Liver (tissue), 8 donors: ENCODE measurements at regions not wholly inside any gene's neighbourhood (a gene's known extent, or its start where the extent isn't known, plus 50 kb on each side); places are given as distances from the start of the nearest gene placed in this dataset.
A peak's percentile ranks its signal among the peaks of the same experiment; 100 is the strongest.

Experiments used
- DNase-seq: peaks from one replicate; pipeline ENCODE4 v3.0.0-alpha.2; 2017; ENCODE audit warnings: low spot score
- H3K27ac ChIP-seq, 2 donors: one replicate each; pipeline ENCODE4 v1.7.0; 2013; ENCODE audit warnings: inconsistent platforms in 2 of 2, low read length in 2 of 2, control low read depth in 1 of 2, low read depth in 1 of 2, mild to moderate bottlenecking in 1 of 2
- H3K27me3 ChIP-seq, 4 donors: one replicate each; pipeline versions ENCODE4 v1.6.1 to v1.7.0; 2013; ENCODE audit warnings: low read length in 3 of 4, inconsistent platforms in 1 of 4, mild to moderate bottlenecking in 1 of 4, moderate library complexity in 1 of 4; ENCODE audit not compliant: control insufficient read depth in 4 of 4, insufficient read depth in 4 of 4
- H3K36me3 ChIP-seq, 4 donors: one replicate each; pipeline versions ENCODE4 v1.6.1 to v1.7.0; 2013; ENCODE audit warnings: low read length in 3 of 4, mild to moderate bottlenecking in 3 of 4, low read depth in 1 of 4, moderate library complexity in 1 of 4; ENCODE audit not compliant: control insufficient read depth in 4 of 4, insufficient read depth in 3 of 4
- H3K4me1 ChIP-seq, 4 donors: one replicate each; pipeline versions ENCODE4 v1.6.1 to v1.7.0; 2013; ENCODE audit warnings: low read length in 3 of 4, mild to moderate bottlenecking in 3 of 4, moderate library complexity in 1 of 4; ENCODE audit not compliant: control insufficient read depth in 4 of 4, insufficient read depth in 4 of 4
- H3K4me3 ChIP-seq, 3 donors: one replicate each; pipeline versions ENCODE4 v1.6.1 to v1.7.0; 2013; ENCODE audit warnings: low read length in 3 of 3, control low read depth in 1 of 3, low read depth in 1 of 3, mild to moderate bottlenecking in 1 of 3
- H3K9ac ChIP-seq, 2 donors: one replicate each; pipeline ENCODE4 v1.7.0; 2013; ENCODE audit warnings: low read length in 2 of 2, mild to moderate bottlenecking in 2 of 2, moderate library complexity in 2 of 2, control low read depth in 1 of 2, low read depth in 1 of 2
- H3K9me3 ChIP-seq, 4 donors: one replicate each; pipeline versions ENCODE4 v1.6.1 to v1.7.0; 2013; ENCODE audit warnings: low read length in 3 of 4; ENCODE audit not compliant: control insufficient read depth in 4 of 4
- EGR1 ChIP-seq, 2 donors: IDR thresholded peaks; 2 replicates each; pipeline ENCODE4 v1.6.1; 2016 to 2018; ENCODE audit warnings: antibody characterized with exemption in 2 of 2, low read depth in 2 of 2
- FOXA1 ChIP-seq: IDR thresholded peaks from 2 replicates; pipeline ENCODE4 v1.6.1; 2016; ENCODE audit warnings: antibody characterized with exemption
- FOXA2 ChIP-seq: IDR thresholded peaks from 2 replicates; pipeline ENCODE4 v1.6.1; 2016; ENCODE audit warnings: antibody characterized with exemption
- GABPA ChIP-seq, 2 donors: IDR thresholded peaks in 1 of 2; conservative IDR thresholded peaks in 1 of 2; 2 replicates each; pipeline ENCODE4 v1.6.1; 2016; ENCODE audit warnings: antibody characterized with exemption in 2 of 2, mild to moderate bottlenecking in 1 of 2, moderate library complexity in 1 of 2
- HNF4A ChIP-seq, 2 donors: conservative IDR thresholded peaks; 2 replicates each; pipeline ENCODE4 v1.6.1; 2016; ENCODE audit warnings: antibody characterized with exemption in 2 of 2, mild to moderate bottlenecking in 2 of 2
- HNF4G ChIP-seq: IDR thresholded peaks from 2 replicates; pipeline ENCODE4 v1.6.1; 2016; ENCODE audit warnings: antibody characterized with exemption
- JUND ChIP-seq, 2 donors: IDR thresholded peaks; 2 replicates each; pipeline ENCODE4 v1.6.1; 2016; ENCODE audit warnings: antibody characterized with exemption in 2 of 2
- NR2F2 ChIP-seq: IDR thresholded peaks from 2 replicates; pipeline ENCODE4 v1.6.1; 2016; ENCODE audit warnings: antibody characterized with exemption
- RAD21 ChIP-seq, 2 donors: IDR thresholded peaks; 2 replicates each; pipeline ENCODE4 v1.6.1; 2016; ENCODE audit warnings: antibody characterized with exemption in 2 of 2, mild to moderate bottlenecking in 2 of 2
- RXRA ChIP-seq, 2 donors: IDR thresholded peaks; 2 replicates each; pipeline ENCODE4 v1.6.1; 2017 to 2018; ENCODE audit warnings: antibody characterized with exemption in 2 of 2, mild to moderate bottlenecking in 1 of 2
- SP1 ChIP-seq: IDR thresholded peaks from 2 replicates; pipeline ENCODE4 v1.6.1; 2018; ENCODE audit warnings: antibody characterized with exemption, mild to moderate bottlenecking
- TAF1 ChIP-seq: conservative IDR thresholded peaks from 2 replicates; pipeline ENCODE4 v1.6.1; 2016; ENCODE audit warnings: antibody characterized with exemption, mild to moderate bottlenecking
- YY1 ChIP-seq: IDR thresholded peaks from 2 replicates; pipeline ENCODE4 v1.6.1; 2016; ENCODE audit warnings: antibody characterized with exemption, mild to moderate bottlenecking
- ZBTB33 ChIP-seq: IDR thresholded peaks from 2 replicates; pipeline ENCODE4 v1.6.1; 2016; ENCODE audit warnings: antibody characterized with exemption
- WGBS: extraction: QIAGEN DNeasy Blood & Tissue Kit; methylation state at CpG from one replicate; pipeline ENCODE4 v1.1.7; 2013; 5-methylcytosine and 5-hydroxymethylcytosine counted together
- TF ChIP-seq, protein P1 (sequence below): fragments of 150-350 bp; IDR thresholded peaks from 2 replicates; pipeline ENCODE4 v1.5.1; 2017; ENCODE audit warnings: improper control_type of control experiment, low read depth, low read length; ENCODE audit not compliant: missing input control
- TF ChIP-seq, protein P2 (sequence below): IDR thresholded peaks from 2 replicates; pipeline ENCODE4 v1.6.1; 2016; ENCODE audit warnings: antibody characterized with exemption, mild to moderate bottlenecking
- TF ChIP-seq, protein P3 (sequence below): IDR thresholded peaks from 2 replicates; pipeline ENCODE4 v1.6.1; 2016; ENCODE audit warnings: antibody characterized with exemption
- TF ChIP-seq, protein P4 (sequence below): IDR thresholded peaks from 2 replicates; pipeline ENCODE4 v1.6.1; 2016; ENCODE audit warnings: antibody characterized with exemption
- donor health status: healthy.
- donor health status: healthy.
- donor health status: healthy.
- donor health status: healthy.
- donor health status: healthy.

DNA sequence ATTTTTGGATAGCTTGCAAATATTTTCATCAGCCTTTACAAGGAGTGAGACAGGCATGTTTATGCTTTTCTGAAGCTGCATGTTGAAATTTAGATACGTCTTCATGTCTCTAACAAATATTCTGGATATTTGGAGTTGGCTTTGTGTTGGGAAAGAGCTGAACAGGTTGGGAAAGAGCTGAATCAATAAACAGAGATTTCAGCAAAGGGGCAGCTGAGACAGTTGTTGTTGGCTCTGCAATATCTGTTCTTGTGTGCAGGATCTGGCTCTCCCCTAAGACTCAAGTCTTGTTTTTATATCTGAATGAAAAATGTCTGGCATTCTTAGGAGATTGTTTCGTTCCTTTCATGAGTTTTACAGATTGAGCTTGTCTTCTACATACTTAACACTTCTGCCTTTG, 1444.5 kb downstream of the NLGN4Y start:
- H3K9ac ChIP-seq: no peak overlapping the region
- no peak for DNase-seq

GRCh38 chrY:15973200-15973599, 1448.9 kb downstream of the NLGN4Y start:
- WGBS: 39% methylated on average over 8 of the region's 8 CpGs
- H3K27ac ChIP-seq: no peak overlapping the region
- no peaks in the 10 kb centered on the region for H3K4me1 ChIP-seq
- no peaks in the 10 kb centered on the region for H3K27me3 ChIP-seq
- peak in 1 of 2 donors; percentile 14 for TF ChIP-seq JUND (IDR thresholded peaks at IDR 0.05)
- TF ChIP-seq SP1: no peak
- TF ChIP-seq NR2F2: no peak
- TF ChIP-seq RAD21 (IDR thresholded peaks at IDR 0.05): peak in 1 of 2 donors; percentile 29
- TF ChIP-seq HNF4A (conservative IDR thresholded peaks at IDR 0.05): peak in 1 of 2 donors; percentile 62
- TF ChIP-seq, protein P1, sequence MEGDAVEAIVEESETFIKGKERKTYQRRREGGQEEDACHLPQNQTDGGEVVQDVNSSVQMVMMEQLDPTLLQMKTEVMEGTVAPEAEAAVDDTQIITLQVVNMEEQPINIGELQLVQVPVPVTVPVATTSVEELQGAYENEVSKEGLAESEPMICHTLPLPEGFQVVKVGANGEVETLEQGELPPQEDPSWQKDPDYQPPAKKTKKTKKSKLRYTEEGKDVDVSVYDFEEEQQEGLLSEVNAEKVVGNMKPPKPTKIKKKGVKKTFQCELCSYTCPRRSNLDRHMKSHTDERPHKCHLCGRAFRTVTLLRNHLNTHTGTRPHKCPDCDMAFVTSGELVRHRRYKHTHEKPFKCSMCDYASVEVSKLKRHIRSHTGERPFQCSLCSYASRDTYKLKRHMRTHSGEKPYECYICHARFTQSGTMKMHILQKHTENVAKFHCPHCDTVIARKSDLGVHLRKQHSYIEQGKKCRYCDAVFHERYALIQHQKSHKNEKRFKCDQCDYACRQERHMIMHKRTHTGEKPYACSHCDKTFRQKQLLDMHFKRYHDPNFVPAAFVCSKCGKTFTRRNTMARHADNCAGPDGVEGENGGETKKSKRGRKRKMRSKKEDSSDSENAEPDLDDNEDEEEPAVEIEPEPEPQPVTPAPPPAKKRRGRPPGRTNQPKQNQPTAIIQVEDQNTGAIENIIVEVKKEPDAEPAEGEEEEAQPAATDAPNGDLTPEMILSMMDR: no peak
- TF ChIP-seq FOXA2: no peak
- peak; percentile 37 for TF ChIP-seq YY1
- no peak for TF ChIP-seq HNF4G
- TF ChIP-seq EGR1 (IDR thresholded peaks at IDR 0.05; ENCODE audit: low read depth in 2 of 2): no peak
- TF ChIP-seq, protein P2, sequence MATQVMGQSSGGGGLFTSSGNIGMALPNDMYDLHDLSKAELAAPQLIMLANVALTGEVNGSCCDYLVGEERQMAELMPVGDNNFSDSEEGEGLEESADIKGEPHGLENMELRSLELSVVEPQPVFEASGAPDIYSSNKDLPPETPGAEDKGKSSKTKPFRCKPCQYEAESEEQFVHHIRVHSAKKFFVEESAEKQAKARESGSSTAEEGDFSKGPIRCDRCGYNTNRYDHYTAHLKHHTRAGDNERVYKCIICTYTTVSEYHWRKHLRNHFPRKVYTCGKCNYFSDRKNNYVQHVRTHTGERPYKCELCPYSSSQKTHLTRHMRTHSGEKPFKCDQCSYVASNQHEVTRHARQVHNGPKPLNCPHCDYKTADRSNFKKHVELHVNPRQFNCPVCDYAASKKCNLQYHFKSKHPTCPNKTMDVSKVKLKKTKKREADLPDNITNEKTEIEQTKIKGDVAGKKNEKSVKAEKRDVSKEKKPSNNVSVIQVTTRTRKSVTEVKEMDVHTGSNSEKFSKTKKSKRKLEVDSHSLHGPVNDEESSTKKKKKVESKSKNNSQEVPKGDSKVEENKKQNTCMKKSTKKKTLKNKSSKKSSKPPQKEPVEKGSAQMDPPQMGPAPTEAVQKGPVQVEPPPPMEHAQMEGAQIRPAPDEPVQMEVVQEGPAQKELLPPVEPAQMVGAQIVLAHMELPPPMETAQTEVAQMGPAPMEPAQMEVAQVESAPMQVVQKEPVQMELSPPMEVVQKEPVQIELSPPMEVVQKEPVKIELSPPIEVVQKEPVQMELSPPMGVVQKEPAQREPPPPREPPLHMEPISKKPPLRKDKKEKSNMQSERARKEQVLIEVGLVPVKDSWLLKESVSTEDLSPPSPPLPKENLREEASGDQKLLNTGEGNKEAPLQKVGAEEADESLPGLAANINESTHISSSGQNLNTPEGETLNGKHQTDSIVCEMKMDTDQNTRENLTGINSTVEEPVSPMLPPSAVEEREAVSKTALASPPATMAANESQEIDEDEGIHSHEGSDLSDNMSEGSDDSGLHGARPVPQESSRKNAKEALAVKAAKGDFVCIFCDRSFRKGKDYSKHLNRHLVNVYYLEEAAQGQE: no peak
- TF ChIP-seq ZBTB33: no peak
- no peak for TF ChIP-seq GABPA (IDR thresholded peaks at IDR 0.05 in 1 of 2, conservative IDR thresholded peaks at IDR 0.05 in 1 of 2)
- TF ChIP-seq, protein P3, sequence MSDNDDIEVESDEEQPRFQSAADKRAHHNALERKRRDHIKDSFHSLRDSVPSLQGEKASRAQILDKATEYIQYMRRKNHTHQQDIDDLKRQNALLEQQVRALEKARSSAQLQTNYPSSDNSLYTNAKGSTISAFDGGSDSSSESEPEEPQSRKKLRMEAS: peak; percentile 37
- TF ChIP-seq FOXA1: no peak
- peak in 1 of 2 donors; percentile 73 for TF ChIP-seq RXRA (IDR thresholded peaks at IDR 0.05)
- no peak for TF ChIP-seq TAF1
- H3K9me3 ChIP-seq: no peaks in the 10 kb centered on the region
- H3K4me3 ChIP-seq: no peak overlapping the region
- no peak overlapping the region for H3K9ac ChIP-seq
- H3K36me3 ChIP-seq: no peaks in the 10 kb centered on the region
- DNase-seq: no peak

More for the DNA sequence above, 1444.5 kb downstream of the NLGN4Y start:
- WGBS: 24% methylated on average over 2 of the region's 2 CpGs
- Histone ChIP-seq H3K9me3 (no peaks in the 10 kb centered on the region), H3K27ac (no peak overlapping the region), H3K27me3 (no peaks in the 10 kb centered on the region), H3K4me3 (no peak overlapping the region), H3K4me1 (no peaks in the 10 kb centered on the region), H3K36me3 (no peaks in the 10 kb centered on the region)
- TF ChIP-seq HNF4A (conservative IDR thresholded peaks at IDR 0.05) (peak in 1 of 2 donors; percentile 50), RXRA (IDR thresholded peaks at IDR 0.05) (peak in 1 of 2 donors; percentile 58), YY1 (no peak), JUND (IDR thresholded peaks at IDR 0.05) (peak in 1 of 2 donors; percentile 20), EGR1 (IDR thresholded peaks at IDR 0.05; ENCODE audit: low read depth in 2 of 2) (no peak), RAD21 (IDR thresholded peaks at IDR 0.05) (peak in 1 of 2 donors; percentile 23)
- TF ChIP-seq, protein P4, sequence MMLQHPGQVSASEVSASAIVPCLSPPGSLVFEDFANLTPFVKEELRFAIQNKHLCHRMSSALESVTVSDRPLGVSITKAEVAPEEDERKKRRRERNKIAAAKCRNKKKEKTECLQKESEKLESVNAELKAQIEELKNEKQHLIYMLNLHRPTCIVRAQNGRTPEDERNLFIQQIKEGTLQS: no peak
